Lower leg skin (tissue), 3 donors: ENCODE measurements at regions not wholly inside any gene's neighbourhood (a gene's known extent, or its start where the extent isn't known, plus 50 kb on each side); places are given as distances from the start of the nearest gene placed in this dataset.

Source experiments
- CTCF ChIP-seq, 3 donors: fragments of 450-650 bp; IDR thresholded peaks; one replicate each; pipeline ENCODE4 v1.5.1; 2016; ENCODE audit warnings: antibody characterized with exemption in 3 of 3, mild to moderate bottlenecking in 3 of 3, moderate library complexity in 2 of 3
- POLR2A ChIP-seq, 2 donors: fragments of 450-650 bp; IDR thresholded peaks; one replicate each; pipeline ENCODE4 v1.6.1; 2016 to 2017; ENCODE audit warnings: antibody characterized with exemption in 2 of 2, mild to moderate bottlenecking in 1 of 2, moderate library complexity in 1 of 2

- TF ChIP-seq POLR2A (IDR thresholded peaks at IDR 0.05) (no peak), CTCF (IDR thresholded peaks at IDR 0.05) (no peak)
These were observed 93.2 kb downstream of the ZNF680 start for GRCh38 chr7:64469673-64470072.
